NCI-H446 treated with DMSO at 0.1 percent for 48 hours (cell line): ENCODE measurements at regions not wholly inside any gene's neighbourhood (a gene's known extent, or its start where the extent isn't known, plus 50 kb on each side); places are given as distances from the start of the nearest gene placed in this dataset.
"Not testable (repeated sequence)": the region's sequence is repeated elsewhere in the genome, so short reads cannot be mapped to it uniquely, and the experiment has no call there.

Source experiments
- DNase-seq: peaks from one replicate; lab custom pipeline; 2025; lab: John Stamatoyannopoulos, UW

- DNase-seq = not testable (repeated sequence)
Measured at GRCh38 chr15:24509714-24510113, 165.9 kb upstream of the NPAP1 start.

- not testable (repeated sequence) for DNase-seq
Measured at GRCh38 chr15:24511598-24511997, 164.0 kb upstream of the NPAP1 start.

- DNase-seq = not testable (repeated sequence)
Measured at GRCh38 chr15:24518772-24519171, 156.8 kb upstream of the NPAP1 start.

- not testable (repeated sequence) for DNase-seq
Measured at GRCh38 chr15:24531235-24531634, 144.3 kb upstream of the NPAP1 start.

GRCh38 chr15:24534032-24534431 lies 141.5 kb upstream of the NPAP1 start:
- not testable (repeated sequence) for DNase-seq

- DNase-seq = not testable (repeated sequence)
Measured at GRCh38 chr15:24557281-24557680, 118.3 kb upstream of the NPAP1 start.

GRCh38 chr15:24607636-24608035 lies 67.9 kb upstream of the NPAP1 start:
- DNase-seq = no peak

- DNase-seq = no peak
Measured at GRCh38 chr15:24617646-24618045, 57.9 kb upstream of the NPAP1 start.

GRCh38 chr15:24621630-24622215 lies 53.9 kb upstream of the NPAP1 start:
- DNase-seq = no peak
